ENCODE measurements at regions not wholly inside any gene's neighbourhood (a gene's known extent, or its start where the extent isn't known, plus 50 kb on each side); places are given as distances from the start of the nearest gene placed in this dataset.
A peak's percentile ranks its signal among the peaks of the same experiment; 100 is the strongest.
"Not testable (repeated sequence)": the region's sequence is repeated elsewhere in the genome, so short reads cannot be mapped to it uniquely, and the experiment has no call there.

DNA sequence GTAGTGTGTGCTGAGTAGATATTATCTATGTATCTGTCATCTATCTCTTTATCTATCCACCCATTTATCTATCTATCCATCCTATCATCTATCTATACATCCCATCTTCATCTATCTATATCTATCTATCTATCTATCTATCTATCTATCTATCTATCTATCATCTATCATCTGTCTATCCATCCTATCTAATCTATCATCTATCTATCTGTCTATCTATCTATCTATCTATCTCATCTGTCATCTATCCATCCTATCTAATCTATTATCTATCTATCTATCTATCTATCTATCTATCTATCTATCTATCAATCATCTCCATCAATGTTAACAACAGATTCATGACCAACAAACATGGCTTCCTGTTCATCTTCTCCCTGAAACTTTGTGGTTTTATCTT, 90.5 kb upstream of the SLC24A3 start:
- DNase-seq: no peak

DNA sequence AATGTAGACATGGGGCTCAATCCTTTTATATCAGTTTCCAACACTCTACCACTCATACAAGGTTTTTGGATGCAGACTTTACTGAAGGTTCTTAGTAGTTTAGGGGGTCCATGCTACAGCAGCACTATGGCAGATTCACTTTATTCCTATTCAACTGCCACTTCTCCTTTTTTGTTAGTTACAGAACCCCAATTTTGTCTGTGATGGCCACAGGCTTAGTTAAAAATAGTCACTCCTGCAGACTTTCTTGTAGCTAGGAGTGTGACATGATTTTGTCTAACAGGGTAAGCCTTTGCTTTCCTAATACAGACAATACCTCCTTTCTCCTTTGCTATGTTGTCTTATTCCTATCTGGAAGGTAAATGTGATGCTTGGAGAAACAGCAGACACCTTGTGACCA, 90.0 kb upstream of the SLC24A3 start:
- no peak for DNase-seq

DNA sequence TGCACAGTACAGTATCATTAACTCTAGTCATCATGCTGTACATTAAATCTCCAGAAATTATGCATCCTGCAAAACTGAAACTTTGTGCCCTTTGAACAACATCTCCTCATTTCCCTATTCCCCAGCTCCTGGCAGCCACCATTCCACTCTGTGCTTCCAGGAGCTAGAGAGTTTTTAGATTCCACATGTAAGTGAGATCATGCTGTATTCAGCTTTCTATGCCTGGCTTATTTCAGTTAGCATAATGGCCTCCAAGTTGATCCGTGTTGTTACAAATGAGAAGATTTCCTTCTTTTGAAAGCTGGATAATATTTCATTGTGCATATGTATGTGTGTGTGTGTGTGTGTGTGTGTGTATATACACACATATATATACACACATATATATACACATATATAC, 86.9 kb upstream of the SLC24A3 start:
- no peak for DNase-seq

DNA sequence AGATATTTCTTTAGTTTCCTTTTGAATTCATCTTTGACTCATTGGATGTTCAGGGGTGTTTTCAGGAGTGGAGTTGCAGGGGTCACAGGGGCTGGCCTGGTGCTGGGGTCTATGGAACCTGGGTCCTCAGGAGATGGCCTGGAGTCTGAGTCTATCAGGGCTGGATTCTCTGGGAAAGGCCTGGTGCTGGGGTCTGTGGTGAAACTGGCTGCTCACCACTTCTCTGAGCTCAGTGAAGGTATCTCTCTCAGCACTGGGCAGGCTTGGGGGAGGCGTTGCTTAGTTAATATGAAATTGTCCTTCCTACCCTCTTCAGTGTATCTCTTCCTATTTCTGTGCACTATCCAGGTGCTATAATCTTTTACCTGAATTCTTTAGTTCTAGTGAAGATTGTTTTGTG, 83.1 kb upstream of the SLC24A3 start:
- DNase-seq: no peak

DNA sequence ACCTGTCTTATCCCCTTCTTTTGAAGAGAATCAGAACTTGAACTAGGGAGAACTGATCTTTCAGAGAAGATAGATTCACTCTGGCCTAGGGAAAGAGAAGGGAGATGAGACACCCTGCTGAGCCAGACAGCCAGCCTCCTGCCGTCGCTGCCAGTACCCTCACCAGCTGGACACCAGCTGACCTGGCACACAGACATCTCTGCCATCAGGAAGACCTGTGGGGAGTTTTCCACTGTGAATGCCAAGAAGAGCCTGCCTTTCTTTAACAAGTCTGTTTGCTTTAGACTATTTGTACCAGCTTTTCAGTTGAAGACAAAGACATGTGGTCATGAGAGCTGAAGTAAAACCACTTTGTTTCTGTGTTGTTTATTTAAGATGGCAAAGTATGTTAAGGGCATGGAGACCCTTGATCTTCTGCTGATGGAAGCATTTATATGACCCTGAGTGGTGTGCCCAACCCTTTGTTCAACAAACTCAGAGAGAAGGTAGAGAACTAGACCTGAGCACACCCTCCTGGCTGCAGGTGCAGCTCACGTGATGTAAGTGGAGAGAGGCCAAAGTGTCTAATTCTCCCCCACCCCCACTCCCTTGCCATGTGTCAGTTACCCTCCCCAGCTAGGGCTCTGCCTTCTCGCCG, 82.3 kb upstream of the SLC24A3 start:
- peak; percentile 95 for DNase-seq

DNA sequence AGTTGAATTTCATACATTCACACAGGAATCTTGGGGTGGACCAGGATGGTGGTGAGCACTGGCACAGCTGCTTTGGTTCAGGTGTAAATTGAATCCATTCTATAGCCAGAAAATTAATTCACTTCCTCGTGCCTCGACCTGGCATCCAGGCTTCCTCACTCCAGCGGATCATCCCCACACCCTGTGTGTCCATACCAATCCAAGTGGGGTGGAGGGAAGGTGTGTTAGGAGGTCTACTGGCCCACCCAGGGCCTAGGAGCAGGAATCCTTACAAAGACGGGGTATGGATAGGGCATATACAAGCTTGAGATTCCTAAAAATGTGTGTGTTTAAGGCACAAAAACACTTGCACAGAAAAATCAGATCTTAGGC, 81.8 kb upstream of the SLC24A3 start:
- DNase-seq: no peak

DNA sequence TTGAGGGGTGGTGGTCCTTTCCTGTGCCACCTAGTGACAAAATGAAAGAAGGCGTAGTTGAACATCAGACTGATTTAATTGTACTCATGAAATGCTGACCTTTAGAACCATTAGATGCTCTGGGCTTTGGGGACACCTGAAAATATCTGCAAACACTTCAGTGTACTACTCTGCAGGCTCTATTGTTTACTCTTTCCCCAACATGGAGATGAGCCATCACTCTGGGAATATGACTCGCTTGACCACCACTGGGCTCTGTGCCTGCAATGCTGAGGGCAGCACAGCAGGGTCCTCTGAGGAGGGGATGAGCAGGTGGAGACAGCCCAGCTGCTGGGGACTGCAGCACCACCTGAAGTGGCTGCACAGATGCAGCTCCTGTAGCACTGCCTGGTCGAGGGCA, 74.8 kb upstream of the SLC24A3 start:
- DNase-seq: peak; percentile 83

DNA sequence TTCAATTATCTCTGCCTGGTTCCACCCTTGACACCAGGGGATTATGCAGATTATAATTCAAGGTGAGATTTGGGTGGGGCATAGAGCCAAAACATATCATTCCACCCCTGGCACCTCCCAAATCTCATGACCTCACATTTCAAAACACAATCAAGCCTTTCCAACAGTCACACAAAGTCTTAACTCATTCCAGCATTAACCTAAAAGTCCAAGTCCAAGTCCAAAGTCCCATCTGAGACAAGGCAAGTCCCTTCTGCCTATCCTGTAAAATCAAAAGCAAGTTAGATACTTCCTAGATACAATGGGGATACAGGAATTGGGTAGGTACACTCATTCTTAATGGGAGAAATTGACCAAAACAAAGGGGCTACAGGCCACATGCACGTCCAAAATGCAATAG, 73.7 kb upstream of the SLC24A3 start:
- no peak for DNase-seq

DNA sequence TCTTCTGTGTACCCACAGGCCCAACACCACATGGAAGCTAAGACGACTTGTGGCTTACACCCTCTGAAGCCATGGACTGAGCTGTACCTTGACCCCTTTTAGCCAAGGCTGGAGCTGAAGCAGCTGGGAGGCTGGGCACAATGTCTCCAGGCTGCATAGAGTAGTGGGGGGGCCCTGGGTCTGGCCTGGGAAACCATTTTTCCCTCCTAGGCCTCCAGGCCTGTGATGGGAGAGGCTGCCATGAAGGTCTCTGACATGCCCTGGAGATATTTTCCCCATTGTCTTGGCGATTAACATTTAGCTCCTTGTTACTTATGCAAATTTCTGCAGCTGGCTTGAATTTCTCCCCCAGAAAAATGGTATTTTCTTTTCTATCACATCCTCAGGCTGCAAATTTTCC, 72.9 kb upstream of the SLC24A3 start:
- DNase-seq: not testable (repeated sequence)

DNA sequence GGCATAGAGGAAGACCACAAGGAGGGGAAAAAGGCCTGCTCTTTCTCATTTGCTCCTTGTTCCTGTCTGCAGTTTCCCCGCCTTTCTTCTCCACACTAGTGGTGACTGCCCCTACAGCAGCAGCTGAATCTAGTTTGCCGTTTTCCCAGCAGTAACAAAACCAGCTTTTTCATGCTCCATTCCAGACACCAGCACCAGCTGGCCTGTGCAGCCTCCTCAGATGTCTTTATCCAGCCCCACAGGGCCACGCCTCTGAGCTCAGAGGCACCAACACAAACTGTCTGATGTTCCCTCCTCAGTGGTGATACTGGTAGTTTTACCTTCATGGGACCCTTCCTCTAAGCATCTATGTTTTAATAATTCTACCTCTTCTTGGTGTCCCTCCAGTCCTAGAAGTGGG, 70.4 kb upstream of the SLC24A3 start:
- DNase-seq: no peak

DNA sequence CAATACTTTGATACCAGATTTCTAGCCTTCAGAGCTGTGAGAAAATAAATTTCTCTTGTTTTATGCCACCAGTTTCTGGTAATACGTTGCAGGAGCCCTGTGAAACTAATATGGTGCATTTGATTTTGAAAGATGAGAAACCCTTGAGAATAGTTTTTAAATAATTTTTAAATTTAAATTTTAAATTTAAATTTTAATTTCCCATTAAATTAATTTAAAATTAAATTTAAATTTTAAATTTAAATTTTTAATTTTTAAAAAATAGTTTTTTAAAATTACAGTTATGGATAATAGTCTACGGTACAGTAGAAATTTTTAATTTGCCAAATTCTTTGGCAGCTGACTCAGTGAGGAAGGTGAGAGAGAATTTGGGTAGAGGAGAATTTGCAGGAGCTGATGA, 68.6 kb upstream of the SLC24A3 start:
- no peak for DNase-seq

DNA sequence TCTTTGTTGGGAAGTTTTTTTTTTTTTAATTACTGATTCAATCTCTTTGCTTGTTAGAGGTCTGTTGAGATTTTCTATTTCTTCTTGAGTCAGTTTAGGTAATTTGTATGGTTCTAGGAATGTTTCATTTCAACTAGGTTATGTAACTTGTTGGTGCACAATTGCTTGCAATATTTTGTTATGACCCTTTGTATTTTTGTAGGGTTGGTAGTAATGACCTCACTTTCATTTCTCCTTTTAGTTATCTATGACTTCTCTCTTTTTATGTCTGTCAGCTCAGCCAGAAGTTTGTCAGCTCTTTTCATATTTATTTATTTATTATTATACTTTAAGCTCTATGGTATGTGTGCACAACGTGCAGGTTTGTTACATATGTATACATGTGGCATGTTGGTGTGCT, 51.1 kb upstream of the SLC24A3 start:
- no peak for DNase-seq

Data from NCI-H2029 (cell line).